OCI-M2 (cell line): ENCODE measurements at regions not wholly inside any gene's neighbourhood (a gene's known extent, or its start where the extent isn't known, plus 50 kb on each side); places are given as distances from the start of the nearest gene placed in this dataset.
"Not testable (repeated sequence)": the region's sequence is repeated elsewhere in the genome, so short reads cannot be mapped to it uniquely, and the experiment has no call there.

Experiments used
- DNase-seq: peaks from one replicate; lab custom pipeline; 2025; ENCODE audit not compliant: unreplicated experiment; lab: John Stamatoyannopoulos, UW

- no peak for DNase-seq
Observed at GRCh38 chr5:125612776-125613175, 810.4 kb upstream of the GRAMD2B start.

- DNase-seq, result no peak
Observed at GRCh38 chr5:125630237-125630636, 793.0 kb upstream of the GRAMD2B start.

GRCh38 chr5:125633523-125633922 lies 789.7 kb upstream of the GRAMD2B start:
- DNase-seq, result no peak

GRCh38 chr5:125634216-125634835 lies 788.9 kb upstream of the GRAMD2B start:
- no peak for DNase-seq

GRCh38 chr5:125639858-125640257 lies 783.4 kb upstream of the GRAMD2B start:
- no peak for DNase-seq

GRCh38 chr5:125652761-125653160 lies 770.4 kb upstream of the GRAMD2B start:
- DNase-seq, result no peak

GRCh38 chr5:125654392-125654791 lies 768.8 kb upstream of the GRAMD2B start:
- DNase-seq, result no peak

- no peak for DNase-seq
Observed at GRCh38 chr5:125655156-125655555, 768.1 kb upstream of the GRAMD2B start.

- DNase-seq, result no peak
Observed at GRCh38 chr5:125657936-125658335, 765.3 kb upstream of the GRAMD2B start.

GRCh38 chr5:125659316-125660023 lies 763.7 kb upstream of the GRAMD2B start:
- no peak for DNase-seq

GRCh38 chr5:125660231-125660895 lies 762.8 kb upstream of the GRAMD2B start:
- no peak for DNase-seq

GRCh38 chr5:125661584-125661983 lies 761.6 kb upstream of the GRAMD2B start:
- no peak for DNase-seq

- no peak for DNase-seq
Observed at GRCh38 chr5:125668884-125669283, 754.3 kb upstream of the GRAMD2B start.

- DNase-seq, result no peak
Observed at GRCh38 chr5:125673359-125673950, 749.8 kb upstream of the GRAMD2B start.

GRCh38 chr5:125679522-125679921 lies 743.7 kb upstream of the GRAMD2B start:
- no peak for DNase-seq

GRCh38 chr5:125683669-125684068 lies 739.5 kb upstream of the GRAMD2B start:
- no peak for DNase-seq

GRCh38 chr5:125685771-125686170 lies 737.4 kb upstream of the GRAMD2B start:
- DNase-seq, result no peak

- not testable (repeated sequence) for DNase-seq
Observed at GRCh38 chr5:125691738-125692530, 731.3 kb upstream of the GRAMD2B start.

- no peak for DNase-seq
Observed at GRCh38 chr5:125695996-125696655, 727.1 kb upstream of the GRAMD2B start.

GRCh38 chr5:125696762-125697161 lies 726.4 kb upstream of the GRAMD2B start:
- no peak for DNase-seq

- no peak for DNase-seq
Observed at GRCh38 chr5:125698420-125698819, 724.8 kb upstream of the GRAMD2B start.
